HTR-8/SVneo (cell line): ENCODE measurements at regions not wholly inside any gene's neighbourhood (a gene's known extent, or its start where the extent isn't known, plus 50 kb on each side); places are given as distances from the start of the nearest gene placed in this dataset.
"Not testable (repeated sequence)": the region's sequence is repeated elsewhere in the genome, so short reads cannot be mapped to it uniquely, and the experiment has no call there.

ENCODE experiments used
- DNase-seq: peaks from one replicate; pipeline ENCODE4 v3.0.0; 2011; ENCODE audit warnings: low spot score, mixed read lengths; ENCODE audit not compliant: insufficient read length
- FAIRE-seq: peaks from 2 replicates; lab custom pipeline; 2011; peaks lifted over from hg19 to GRCh38; lab: Jason Lieb, UNC

DNA sequence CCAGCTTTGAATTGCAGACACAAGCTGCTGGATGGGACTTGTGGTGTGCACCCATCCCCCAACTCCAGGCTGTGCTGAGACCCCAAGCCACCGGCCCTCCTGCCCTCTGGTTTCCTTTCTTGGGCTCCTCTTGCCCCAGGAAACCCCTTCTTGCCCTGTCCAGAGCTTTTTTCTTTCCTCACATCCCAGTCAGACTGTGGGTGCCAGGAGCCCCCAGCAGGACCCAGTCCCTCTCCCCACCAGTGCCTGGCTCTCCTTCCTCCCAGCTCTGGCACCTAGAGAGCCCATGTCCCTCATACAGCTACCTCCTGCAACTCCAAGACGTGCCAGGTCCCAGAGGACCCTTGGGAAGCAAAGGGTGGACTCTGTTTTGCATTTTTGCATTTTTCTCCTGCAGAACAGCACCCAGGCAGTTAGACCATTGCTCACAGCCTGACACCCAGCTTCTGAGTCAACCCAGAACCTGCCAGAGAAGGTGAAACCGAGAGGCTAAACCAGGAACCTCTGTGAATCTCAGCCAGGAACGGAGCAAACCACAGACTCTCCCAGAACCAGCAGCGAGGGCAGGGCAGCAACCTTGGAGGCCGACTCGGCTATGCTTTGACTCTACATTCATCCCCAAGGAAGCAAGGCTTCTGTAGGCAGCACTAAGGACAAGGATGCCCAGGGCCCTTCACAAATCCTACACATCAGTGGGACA lies 221.1 kb downstream of the ANAPC1 start:
- FAIRE-seq = no peak

DNA sequence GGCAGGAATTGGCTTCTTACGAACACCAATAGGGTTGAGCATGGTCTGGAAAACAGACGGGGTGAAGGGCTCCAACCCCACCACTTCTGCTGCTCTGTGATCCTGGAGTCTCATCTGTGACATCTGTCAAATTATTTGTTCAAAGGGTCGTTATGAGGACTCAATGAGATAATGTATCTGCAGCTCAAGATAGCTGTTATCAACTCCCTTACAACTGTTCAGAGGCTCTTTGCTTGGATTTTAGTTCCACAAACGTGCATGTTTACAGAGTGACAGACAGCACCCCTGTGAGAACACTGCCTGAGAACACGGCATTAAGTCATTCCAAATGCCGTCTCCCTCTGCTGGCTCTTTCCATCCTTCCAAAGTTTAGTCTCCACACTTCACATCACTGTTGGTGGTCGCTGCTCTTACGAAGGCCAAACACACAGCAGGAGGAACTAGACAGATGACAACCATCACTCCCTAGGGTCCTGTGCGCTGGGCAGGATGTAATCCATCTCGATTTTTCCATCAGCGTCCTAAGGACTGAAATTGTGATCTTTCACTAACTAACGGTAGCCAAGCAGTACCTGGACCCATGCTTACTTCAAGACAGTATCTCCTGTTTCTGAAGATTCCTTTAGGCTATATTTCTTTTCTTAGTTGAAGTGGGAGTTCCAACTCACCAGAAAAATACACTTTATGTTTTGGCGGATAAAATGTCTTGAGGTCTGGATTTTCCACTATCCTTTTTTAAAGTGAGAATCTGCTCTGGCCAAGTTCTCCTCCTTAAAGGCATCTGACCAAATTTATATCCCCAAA lies 220.3 kb downstream of the ANAPC1 start:
- no peak for FAIRE-seq
- no peak for DNase-seq

More for the DNA sequence above, 221.1 kb downstream of the ANAPC1 start:
- no peak for DNase-seq

DNA sequence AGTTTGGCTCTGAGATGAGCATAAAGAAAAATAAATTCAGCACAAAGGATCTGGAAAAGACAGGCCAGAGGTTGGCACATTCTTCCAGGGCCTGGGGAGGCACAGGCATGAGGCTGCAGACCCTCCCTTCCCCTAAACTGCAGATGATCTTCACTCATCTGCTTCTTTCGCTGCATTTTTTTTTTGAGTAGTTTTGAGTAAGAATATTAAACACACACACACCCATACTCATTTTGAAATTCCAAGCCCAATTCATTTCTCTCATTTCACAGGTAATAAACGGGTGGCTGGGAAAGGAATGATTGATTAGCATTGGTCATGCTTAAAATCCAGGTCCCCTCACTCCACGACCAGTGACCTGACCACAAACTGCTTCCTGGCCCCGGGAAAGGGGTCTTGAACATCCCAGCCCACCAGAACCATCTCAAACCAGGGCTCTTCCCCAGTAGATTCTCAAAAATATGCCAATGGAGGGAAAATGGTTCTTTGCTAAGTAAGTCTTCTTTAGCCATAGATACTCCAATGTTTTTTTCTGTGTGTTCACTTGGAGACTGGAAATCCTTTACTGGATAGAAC lies 219.6 kb downstream of the ANAPC1 start:
- FAIRE-seq = no peak
- DNase-seq = no peak

DNA sequence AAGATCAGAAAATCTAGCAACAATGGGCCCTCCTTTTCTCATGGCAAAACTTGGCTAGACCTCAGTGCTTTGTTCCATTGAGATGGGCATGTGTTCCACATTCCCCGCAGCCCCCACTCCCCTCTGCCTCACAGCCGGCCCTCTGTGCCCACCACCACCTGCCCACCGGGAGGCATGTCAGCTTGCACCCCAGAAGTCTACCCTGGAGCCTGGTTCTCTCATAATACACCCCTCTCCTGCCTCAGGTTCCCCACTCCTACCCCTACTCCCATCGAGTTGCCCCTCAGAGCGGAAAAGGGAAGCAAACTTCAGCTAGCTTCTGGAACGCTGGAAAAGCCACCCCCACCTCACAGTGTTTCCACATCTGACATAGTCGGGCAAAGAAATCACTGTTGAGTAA lies 219.0 kb downstream of the ANAPC1 start:
- no peak for DNase-seq
- FAIRE-seq = no peak

DNA sequence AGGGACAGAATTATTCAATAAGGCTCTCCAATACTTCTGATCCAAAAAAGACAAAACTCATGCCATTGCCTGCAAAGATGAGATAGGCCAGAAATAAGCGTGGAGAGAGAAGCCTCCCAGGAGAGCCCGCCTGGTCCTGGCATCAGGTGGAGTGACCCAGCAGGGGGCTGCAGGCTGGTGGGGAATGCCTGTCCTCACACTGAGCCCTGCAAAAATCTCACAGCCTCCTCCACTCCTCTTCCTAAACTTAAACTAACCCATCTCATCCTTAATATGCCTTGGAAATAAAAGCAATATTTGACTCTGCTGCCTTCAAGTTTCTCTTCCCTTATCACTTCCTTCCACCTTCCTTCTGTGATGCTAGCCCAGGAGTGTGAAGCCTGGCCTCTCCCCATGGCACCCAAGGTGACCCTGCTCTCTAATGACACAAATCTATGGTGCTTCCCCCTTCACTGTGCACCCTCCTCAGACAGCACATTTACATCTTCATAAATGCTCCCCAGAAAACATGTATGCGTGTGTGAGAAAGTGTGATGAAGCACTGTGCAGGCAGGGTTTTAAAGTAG lies 218.4 kb downstream of the ANAPC1 start:
- FAIRE-seq (no peak), DNase-seq (no peak)

DNA sequence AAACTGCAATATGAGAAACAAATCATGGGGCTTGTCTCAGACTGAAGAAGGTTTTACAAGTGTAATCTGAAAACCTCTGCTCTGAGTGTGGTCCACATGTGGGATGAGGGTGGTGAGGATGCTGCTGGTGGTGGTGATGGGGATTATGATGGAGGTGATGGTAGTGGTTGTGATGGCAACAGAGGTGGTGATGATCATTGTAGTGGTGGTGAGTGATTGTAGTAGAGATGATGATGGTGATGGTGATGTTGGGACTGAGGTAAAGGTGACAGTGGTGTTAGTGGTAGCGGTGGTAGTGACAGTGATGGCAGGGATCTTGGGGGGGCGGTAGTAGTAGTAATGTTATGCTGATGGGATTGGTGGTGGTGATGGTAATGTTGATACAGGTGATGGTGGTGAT lies 217.8 kb downstream of the ANAPC1 start:
- FAIRE-seq = no peak

GRCh38 chr2:111667001-111667400 lies 217.0 kb downstream of the ANAPC1 start:
- no peak for FAIRE-seq
- no peak for DNase-seq

More for the DNA sequence above, 217.8 kb downstream of the ANAPC1 start:
- no peak for DNase-seq

DNA sequence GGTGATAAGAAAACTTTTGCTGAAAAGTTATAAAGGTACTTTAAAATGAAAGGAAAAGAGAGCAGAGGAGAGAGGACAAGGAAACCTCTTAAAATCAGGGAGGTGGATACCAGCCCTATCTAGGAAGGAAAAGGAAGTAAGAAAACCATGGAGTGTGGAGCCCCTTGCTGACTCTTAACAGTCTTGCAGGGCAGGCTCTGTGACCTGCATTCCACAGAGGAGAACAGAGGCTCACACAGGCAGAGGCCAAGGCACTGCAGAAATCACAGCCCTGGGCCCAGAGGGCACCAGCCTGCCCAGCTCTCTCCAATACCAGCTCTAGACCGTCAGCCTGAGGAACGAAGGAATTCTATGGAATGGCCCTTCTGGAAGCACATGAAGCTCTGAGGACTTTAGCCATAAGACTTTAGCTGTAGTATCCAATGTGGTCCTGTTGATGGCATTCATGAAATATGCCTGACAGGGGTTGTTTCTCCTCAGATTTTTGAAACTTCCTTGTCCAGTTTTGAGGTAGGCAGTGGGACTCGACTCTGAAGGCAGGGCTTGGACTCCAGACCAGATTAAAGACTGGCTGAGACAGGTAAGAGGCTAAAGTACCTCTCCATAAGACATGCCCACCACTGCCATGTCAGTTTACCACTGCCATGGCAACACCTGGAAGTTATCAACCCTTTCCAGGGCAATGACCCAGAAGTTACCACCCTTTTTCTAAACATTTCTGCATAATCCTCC lies 216.3 kb downstream of the ANAPC1 start:
- DNase-seq = peak; percentile 62
- no peak for FAIRE-seq

DNA sequence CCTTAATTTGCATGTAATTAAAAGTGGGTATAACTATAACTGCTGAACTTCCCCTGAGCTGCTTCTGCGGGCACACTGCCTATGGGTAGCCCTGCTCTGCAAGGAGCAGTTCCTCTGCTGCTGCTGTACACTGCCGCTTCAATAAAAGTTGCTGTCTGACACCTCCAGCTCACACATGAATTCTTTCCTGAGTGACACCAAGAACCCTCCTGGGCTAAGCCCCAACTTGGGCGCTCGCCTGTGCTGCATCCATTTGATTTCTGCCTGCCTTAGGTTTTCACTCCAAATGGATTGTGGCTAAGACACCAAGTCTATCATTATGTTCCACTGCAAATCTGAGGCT lies 215.7 kb downstream of the ANAPC1 start:
- DNase-seq (no peak), FAIRE-seq (no peak)

DNA sequence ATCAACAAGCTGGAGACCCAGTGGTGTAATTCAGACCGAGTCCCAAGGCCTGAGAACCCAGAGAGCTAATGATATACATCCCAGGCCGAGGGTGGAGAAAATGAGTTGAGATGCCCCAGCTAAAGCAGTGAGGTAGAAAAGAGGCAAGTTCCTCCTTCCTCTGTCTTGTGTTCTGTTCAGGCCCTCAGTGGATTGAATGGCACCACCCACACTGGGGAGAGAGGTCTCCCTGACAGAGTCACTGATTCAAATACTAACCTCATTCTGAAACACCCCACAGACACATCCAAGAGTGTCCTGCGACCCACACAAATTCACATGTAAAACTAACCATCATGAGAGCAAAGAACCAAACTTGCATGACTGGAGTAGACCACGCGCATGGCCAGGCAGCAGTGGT lies 215.3 kb downstream of the ANAPC1 start:
- FAIRE-seq (no peak), DNase-seq (no peak)

- no peak for FAIRE-seq
- DNase-seq = no peak
Observed at GRCh38 chr2:111669928-111670695, 213.9 kb downstream of the ANAPC1 start.

- DNase-seq (no peak), FAIRE-seq (no peak)
Observed at GRCh38 chr2:111670776-111671175, 213.2 kb downstream of the ANAPC1 start.

- FAIRE-seq = no peak
- no peak for DNase-seq
Observed at GRCh38 chr2:111671426-111672150, 212.4 kb downstream of the ANAPC1 start.

DNA sequence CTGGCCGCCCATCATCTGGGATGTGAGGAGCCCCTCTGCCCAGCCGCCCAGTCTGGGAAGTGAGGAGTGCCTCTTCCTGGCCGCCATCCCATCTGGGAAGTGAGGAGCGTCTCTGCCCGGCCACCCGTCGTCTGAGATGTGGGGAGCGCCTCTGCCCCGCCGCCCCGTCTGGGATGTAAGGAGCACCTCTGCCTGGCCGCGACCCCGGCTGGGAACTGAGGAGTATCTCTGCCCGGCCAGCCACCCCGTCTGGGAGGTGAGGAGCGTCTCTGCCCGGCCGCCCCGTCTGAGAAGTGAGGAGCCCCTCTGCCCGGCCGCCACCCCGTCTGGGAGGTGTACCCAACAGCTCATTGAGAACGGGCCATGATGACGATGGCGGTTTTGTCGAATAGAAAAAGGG lies 211.4 kb downstream of the ANAPC1 start:
- not testable (repeated sequence) for FAIRE-seq, DNase-seq

GRCh38 chr2:111673526-111673925 lies 210.5 kb downstream of the ANAPC1 start:
- no peak for DNase-seq

DNA sequence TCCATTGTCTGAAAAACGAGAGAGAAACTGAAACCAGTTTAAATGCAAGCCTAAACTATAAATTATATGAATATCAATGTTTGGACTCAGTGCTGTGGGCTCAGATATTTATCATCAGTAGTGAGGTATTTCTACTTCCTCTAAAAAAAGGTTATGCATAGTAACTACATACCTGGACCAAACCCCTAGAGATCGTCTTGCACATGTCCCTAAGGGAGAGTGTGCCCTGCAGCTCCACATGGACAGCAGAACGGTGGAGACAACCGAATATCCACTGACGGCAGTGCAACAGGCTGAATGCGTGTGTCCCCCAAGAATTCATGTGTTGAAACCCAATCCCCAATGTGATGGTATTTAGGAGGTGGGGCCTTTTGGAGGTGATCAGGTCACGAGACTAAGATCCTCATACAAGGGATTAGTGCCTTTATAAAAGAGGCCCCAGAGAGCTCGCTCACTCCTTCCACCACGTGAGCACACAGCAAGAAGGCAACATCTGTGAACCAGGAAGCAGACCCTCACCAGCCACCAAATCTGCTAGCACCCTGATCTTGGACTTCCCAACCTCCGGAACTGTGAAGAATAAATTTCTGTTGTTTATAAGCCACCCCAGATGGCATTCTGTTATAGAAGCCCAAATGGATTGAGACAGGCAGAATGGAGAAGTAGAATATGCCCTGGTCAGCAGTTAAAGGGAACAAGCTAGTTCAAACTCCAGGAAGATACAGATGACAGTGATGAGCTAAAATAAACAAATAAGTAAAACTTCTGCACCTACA lies 208.4 kb downstream of the ANAPC1 start:
- DNase-seq = no peak
- no peak for FAIRE-seq

More at GRCh38 chr2:111673526-111673925, 210.5 kb downstream of the ANAPC1 start:
- no peak for FAIRE-seq

DNA sequence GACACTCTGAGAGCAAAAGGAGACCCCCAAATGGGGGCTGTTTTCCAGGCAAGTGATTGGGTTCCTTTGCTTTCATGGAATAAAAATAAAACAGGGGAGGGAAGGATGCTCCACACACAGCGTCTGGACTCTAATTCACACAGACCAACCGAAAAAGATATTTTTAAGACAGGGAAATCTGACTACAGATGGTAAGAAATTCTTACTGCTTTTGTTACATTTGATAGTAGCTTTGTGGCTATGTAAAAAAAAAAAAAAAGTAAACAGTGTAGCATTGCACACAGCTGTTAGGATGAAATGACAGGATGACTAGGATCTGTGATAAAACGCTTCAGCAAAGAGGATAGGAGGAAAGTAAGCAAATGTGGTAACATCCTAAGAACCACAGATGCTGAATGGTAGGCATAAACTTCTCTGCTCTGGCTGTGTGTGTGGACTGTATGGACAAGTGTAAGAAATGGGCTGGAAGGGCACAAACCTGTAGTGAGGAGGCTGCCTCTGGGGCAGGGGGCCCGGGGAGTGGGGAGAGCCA lies 207.6 kb downstream of the ANAPC1 start:
- FAIRE-seq = no peak

DNA sequence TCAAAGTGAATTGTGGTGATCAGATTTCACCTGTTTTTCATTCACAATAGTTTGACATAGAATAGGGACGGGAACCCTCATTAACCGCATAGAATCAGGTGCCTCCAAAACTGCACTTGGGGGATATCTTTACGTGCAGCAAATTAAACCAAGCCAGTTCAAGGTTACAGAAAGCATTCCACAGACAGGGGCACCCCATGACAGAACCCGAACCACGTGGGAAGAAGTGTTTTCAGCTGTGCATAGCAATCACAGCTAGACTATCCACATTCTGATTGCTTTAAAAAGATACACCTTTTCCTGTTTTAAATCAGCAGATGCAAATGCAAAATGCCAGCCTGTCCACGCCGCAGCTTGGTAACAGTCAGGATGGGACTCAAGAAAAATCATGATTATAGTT lies 205.8 kb downstream of the ANAPC1 start:
- FAIRE-seq = no peak
- no peak for DNase-seq

More for the DNA sequence above, 207.6 kb downstream of the ANAPC1 start:
- no peak for DNase-seq
